PC-9 (cell line): ENCODE measurements at regions not wholly inside any gene's neighbourhood (a gene's known extent, or its start where the extent isn't known, plus 50 kb on each side); places are given as distances from the start of the nearest gene placed in this dataset.

Experiments used
- BruUV-seq: library from RNA; stranded (reverse); fragments of 400-500 nt; replicated peaks from 2 replicates; lab custom pipeline; 2021; lab: Mats Ljungman, UMichigan
- CTCF ChIA-PET: fragments of 300-600 bp; sonication (Branson Sonifier 250); formaldehyde crosslinking; loops from one replicate; lab custom pipeline; 2022; ENCODE audit warnings: antibody characterized with exemption; lab: Charles Lee
- POLR2A ChIA-PET: fragments of 300-600 bp; sonication (Branson Sonifier 250); formaldehyde crosslinking; loops from one replicate; lab custom pipeline; 2022; ENCODE audit warnings: antibody characterized with exemption; ENCODE audit not compliant: unreplicated experiment; lab: Charles Lee
- DNase-seq, 2 experiments: peaks; one replicate each; pipeline versions ENCODE4 v3.0.0 to v3.0.0-alpha.2; 2015 to 2022; ENCODE audit warnings: mixed read lengths in 1 of 2
- H2AFZ ChIP-seq: fragments of 200-600 bp; sonication (generic); 2 replicates; pipeline ENCODE4 v1.8.1; 2017; ENCODE audit warnings: antibody characterized with exemption
- H3F3A ChIP-seq: fragments of 200-600 bp; sonication (generic); 2 replicates; pipeline ENCODE4 v1.8.1; 2017; ENCODE audit warnings: antibody characterized with exemption, mild to moderate bottlenecking, low read depth; ENCODE audit not compliant: insufficient read depth
- H3K27ac ChIP-seq: fragments of 200-600 bp; sonication (generic); 2 replicates; pipeline ENCODE4 v1.6.1; 2016; ENCODE audit warnings: mixed run types
- H3K27me3 ChIP-seq: fragments of 200-600 bp; sonication (generic); 2 replicates; pipeline ENCODE4 v1.6.1; 2016; ENCODE audit warnings: low read depth, mixed run types; ENCODE audit not compliant: insufficient read depth
- H3K36me3 ChIP-seq: fragments of 200-600 bp; sonication (generic); 2 replicates; pipeline ENCODE4 v1.6.1; 2016; ENCODE audit warnings: low read depth, mixed run types
- H3K4me1 ChIP-seq: fragments of 200-600 bp; sonication (generic); replicated peaks from 2 replicates; pipeline ENCODE4 v1.6.1; 2016; ENCODE audit warnings: mixed run types; ENCODE audit not compliant: insufficient read depth
- H3K4me2 ChIP-seq: fragments of 200-600 bp; sonication (generic); 2 replicates; pipeline ENCODE4 v1.6.1; 2017; ENCODE audit warnings: mixed run types
- H3K4me3 ChIP-seq: fragments of 200-600 bp; sonication (generic); 2 replicates; pipeline ENCODE4 v1.6.1; 2016; ENCODE audit warnings: mixed run types
- H3K79me2 ChIP-seq: fragments of 200-600 bp; sonication (generic); 2 replicates; pipeline ENCODE4 v1.6.1; 2017; ENCODE audit warnings: low read depth, mixed run types
- H3K9me2 ChIP-seq: fragments of 200-600 bp; sonication (generic); 2 replicates; pipeline ENCODE4 v1.8.1; 2017; ENCODE audit warnings: mild to moderate bottlenecking; ENCODE audit not compliant: insufficient read depth
- H3K9me3 ChIP-seq: fragments of 200-600 bp; sonication (generic); 2 replicates; pipeline ENCODE4 v1.8.1; 2016; ENCODE audit warnings: low read depth; ENCODE audit not compliant: insufficient read depth
- H4K20me1 ChIP-seq: fragments of 200-600 bp; sonication (generic); 2 replicates; pipeline ENCODE4 v1.8.1; 2017; ENCODE audit not compliant: insufficient read depth
- CTCF ChIP-seq: fragments of 200-600 bp; sonication (generic); conservative IDR thresholded peaks from 2 replicates; pipeline ENCODE4 v1.6.1; 2017; ENCODE audit warnings: mixed run types, antibody characterized with exemption, mild to moderate bottlenecking, moderate library complexity
- EZH2 ChIP-seq: fragments of 200-600 bp; sonication (generic); IDR thresholded peaks from 2 replicates; pipeline ENCODE4 v1.8.0; 2017; ENCODE audit warnings: antibody characterized with exemption, low read depth
- intact Hi-C: fragments of 100-400 bp; cut with micrococcal nuclease; formaldehyde crosslinking; loops from one replicate; pipeline ENCODE4 v1.10.0; 2022; ENCODE audit not compliant: unreplicated experiment

GRCh38 chr6:133190912-133191311, 50.2 kb upstream of the EYA4 start:
- intact Hi-C loops: no loop called here
- no peaks in the 10 kb centered on the region for H3K27me3 ChIP-seq
- H3K79me2 ChIP-seq: no peaks in the 10 kb centered on the region
- H3K4me1 ChIP-seq: no peaks in the 10 kb centered on the region
- no peaks in the 10 kb centered on the region for H3K36me3 ChIP-seq
- no peaks in the 10 kb centered on the region for H3F3A ChIP-seq
- H4K20me1 ChIP-seq: no peaks in the 10 kb centered on the region
- no peak overlapping the region for H3K4me2 ChIP-seq
- no TSS peak for BruUV-seq
- no peaks in the 10 kb centered on the region for H3K9me3 ChIP-seq
- CTCF ChIA-PET: no interaction called here
- TF ChIP-seq CTCF: no peak
- no peak for TF ChIP-seq EZH2
- 0 out of 2 replicates have a peak overlapping the region, but pooled peaks have one; percentile 14 for H2AFZ ChIP-seq
- POLR2A ChIA-PET: no interaction called here
- DNase-seq: no peak
- H3K27ac ChIP-seq: no peak overlapping the region
- no peak overlapping the region for H3K4me3 ChIP-seq
- no peaks in the 10 kb centered on the region for H3K9me2 ChIP-seq

GRCh38 chr6:133191323-133191722, 49.8 kb upstream of the EYA4 start:
- no peaks in the 10 kb centered on the region for H3F3A ChIP-seq
- no peaks in the 10 kb centered on the region for H3K4me1 ChIP-seq
- POLR2A ChIA-PET: no interaction called here
- no peaks in the 10 kb centered on the region for H3K27me3 ChIP-seq
- H3K79me2 ChIP-seq: no peaks in the 10 kb centered on the region
- TF ChIP-seq CTCF (no peak), EZH2 (no peak)
- H3K9me2 ChIP-seq: no peaks in the 10 kb centered on the region
- no TSS peak for BruUV-seq
- no peak for DNase-seq
- H3K9me3 ChIP-seq: no peaks in the 10 kb centered on the region
- no peaks in the 10 kb centered on the region for H3K36me3 ChIP-seq
- H3K27ac ChIP-seq: no peak overlapping the region
- no peak overlapping the region for H3K4me2 ChIP-seq
- H3K4me3 ChIP-seq: no peak overlapping the region
- CTCF ChIA-PET: interaction anchor here (0.6 to 0.7 kb wide), 3 partner anchors 344 to 766 kb away, joined by 5 to 16 read pairs (median 9); partner anchors contain the start of gene TAAR2
- no peaks in the 10 kb centered on the region for H4K20me1 ChIP-seq
- intact Hi-C loops: no loop called here
- 0 out of 2 replicates have a peak overlapping the region, but pooled peaks have one; percentile 14 for H2AFZ ChIP-seq
